GM18498 (cell line): ENCODE measurements at regions not wholly inside any gene's neighbourhood (a gene's known extent, or its start where the extent isn't known, plus 50 kb on each side); places are given as distances from the start of the nearest gene placed in this dataset.
"Not testable (repeated sequence)": the region's sequence is repeated elsewhere in the genome, so short reads cannot be mapped to it uniquely, and the experiment has no call there.

ENCODE experiments used
- ATAC-seq: cut with Tn5 transposase; IDR thresholded peaks from one replicate; pipeline ENCODE4 v1.9.1; 2021; ENCODE audit warnings: mild to moderate bottlenecking, moderate library complexity; ENCODE audit not compliant: unreplicated experiment

DNA sequence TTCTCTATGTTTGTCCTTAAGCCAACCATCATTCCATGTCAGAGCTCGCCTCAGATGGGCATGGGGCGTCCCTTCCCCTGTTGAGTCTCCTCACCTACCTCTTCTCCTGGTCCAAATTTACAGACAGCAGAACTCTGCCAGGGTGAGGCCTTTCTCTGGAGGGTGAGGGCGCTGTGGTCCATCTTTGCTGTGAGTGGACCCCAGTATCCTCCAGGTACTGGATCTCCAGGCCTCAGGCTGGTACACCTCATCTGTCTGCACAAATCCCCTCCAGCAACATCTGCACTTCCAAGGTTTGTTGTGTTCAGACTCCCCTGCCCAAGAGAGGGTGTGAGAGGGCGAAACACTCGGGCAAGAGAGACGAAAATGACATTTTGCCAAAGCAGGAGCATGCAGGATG, 63.9 kb upstream of the EDAR start:
- no peak for ATAC-seq

DNA sequence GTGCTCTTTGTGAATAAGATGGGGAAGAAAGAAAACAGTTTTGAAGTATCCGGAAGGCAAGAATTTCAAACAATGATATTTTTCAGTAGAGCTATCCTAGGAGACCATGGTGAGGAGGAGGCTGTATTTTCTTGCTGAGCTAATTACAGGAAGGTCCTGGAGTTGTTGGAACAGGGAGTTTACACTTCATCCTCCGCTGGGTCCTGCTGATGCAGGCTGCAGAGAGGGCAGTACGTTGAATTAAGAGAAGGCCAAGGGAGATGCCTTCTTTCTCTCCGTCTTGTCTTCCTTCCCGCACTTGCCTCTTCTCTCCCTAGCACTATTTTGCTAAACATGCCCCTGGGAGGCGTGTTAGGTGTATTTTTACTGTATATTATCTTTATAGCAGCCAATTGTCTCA, 60.0 kb upstream of the EDAR start:
- no peak for ATAC-seq

DNA sequence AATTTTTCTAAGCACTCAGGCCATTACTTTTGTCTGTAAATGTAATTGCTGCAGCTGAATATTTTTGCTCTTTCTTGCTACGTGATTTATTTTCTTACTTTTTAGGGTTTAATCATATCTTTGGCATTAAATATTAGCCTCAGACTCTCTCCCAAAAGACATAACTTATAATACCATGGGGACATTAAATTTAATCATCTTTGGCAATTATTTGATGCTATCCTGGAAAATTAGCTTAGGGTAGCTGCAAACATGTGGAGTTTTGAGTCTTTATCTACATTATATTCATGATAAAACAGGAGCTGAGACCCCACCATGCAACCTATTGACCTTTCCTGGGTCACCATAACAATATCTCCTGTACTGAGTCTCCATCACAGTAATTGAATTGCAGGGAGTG, 59.1 kb upstream of the EDAR start:
- no peak for ATAC-seq

DNA sequence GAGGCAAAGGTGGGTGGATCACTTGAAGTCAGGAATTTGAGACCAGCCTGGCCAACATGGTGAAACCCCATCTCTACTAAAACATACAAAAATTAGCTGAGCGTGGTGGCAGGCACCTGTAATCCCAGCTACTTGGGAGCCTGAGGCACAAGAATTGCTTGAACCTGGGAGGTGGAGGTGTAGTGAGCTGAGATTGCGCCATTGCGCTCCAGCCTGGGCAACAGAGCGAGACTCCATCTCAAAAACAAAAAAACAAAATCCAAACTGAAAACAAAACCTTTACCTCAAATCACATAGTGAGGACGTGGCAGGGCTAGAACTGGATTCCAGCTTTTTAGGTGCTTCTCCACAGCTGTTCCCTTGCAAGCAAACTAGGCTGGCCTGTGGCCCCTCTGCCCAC, 58.5 kb upstream of the EDAR start:
- not testable (repeated sequence) for ATAC-seq

DNA sequence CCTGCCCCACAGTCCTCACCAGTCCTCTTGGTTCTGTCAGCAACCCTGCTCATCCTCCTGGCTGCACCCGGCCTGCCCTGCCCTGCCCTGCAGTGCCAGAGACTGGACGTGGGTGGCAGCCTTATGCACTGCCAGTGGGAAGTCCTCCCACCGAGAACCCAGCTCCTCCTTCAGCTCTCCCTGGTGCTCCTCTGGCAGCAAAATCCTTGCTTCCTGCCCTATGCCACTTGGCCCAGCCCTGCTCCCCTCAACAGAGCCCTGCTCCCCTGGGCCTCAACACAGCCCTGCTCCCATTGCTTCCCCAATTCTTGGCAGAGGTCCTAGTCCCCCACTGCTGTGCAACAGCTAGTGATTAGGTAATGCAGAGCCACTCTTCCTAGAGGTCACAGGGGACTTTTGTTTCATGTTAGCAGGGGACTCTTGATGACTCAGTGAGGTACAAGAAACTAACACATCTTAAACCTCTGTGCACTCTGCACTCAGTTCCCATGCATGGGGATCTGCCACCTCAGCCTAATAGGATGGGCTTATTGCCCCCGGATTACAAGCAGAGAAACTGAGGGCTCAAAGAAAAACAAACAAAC, 58.0 kb upstream of the EDAR start:
- ATAC-seq: peak; percentile 88

DNA sequence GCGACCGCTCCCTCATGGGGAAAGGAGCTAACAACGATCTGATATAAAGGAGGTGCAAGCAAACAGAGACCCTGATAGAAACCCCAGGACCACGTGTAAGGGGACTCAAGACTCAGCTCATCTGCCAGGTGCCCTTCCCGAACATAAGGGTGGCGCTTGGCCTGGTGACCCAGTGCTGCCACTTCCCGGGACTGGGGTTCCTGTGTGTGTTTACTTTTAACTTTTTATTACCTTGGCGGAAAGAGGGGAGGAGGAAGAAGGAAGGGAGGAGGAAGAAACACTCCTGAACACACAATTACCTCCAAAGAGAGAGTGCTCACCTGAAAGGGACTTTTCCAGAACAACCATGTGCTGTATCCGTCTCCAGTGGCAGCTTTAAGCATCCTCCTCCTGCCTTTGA, 56.5 kb upstream of the EDAR start:
- no peak for ATAC-seq

DNA sequence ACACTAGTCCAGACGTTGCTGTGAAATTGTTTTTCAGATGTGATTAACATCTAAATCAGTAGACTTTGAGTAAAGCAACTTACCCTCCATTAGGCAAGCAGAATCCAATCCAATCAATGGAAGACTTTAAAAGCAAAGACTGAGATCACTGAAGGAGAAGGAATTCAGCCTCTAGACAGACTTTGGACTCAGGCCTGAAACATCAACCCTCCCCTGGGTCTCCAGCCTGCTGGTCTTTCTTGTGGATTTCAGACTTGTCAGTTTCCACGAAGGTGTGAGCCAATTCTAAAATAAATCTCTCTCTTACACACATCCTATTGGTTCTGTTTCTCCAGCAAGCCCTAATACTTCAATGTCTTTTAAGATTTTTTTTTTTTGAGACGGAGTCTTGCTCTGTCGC, 50.0 kb upstream of the EDAR start:
- no peak for ATAC-seq
